Endothelial cell of umbilical vein (primary cell): ENCODE measurements at regions not wholly inside any gene's neighbourhood (a gene's known extent, or its start where the extent isn't known, plus 50 kb on each side); places are given as distances from the start of the nearest gene placed in this dataset.

ENCODE experiments used
- BruUV-seq: library from RNA; stranded (reverse); fragments of 400-500 nt; replicated peaks from 2 replicates; lab custom pipeline; 2021; lab: Mats Ljungman, UMichigan
- CTCF ChIA-PET: fragments of 300-600, 350-600 bp; sonication (Branson Sonifier 250); formaldehyde crosslinking; loops from one replicate; lab custom pipeline; 2021; ENCODE audit warnings: antibody characterized with exemption, inconsistent platforms; lab: Charles Lee
- POLR2A ChIA-PET: fragments of 300-600, 350-600 bp; sonication (Branson Sonifier 250); formaldehyde crosslinking; loops from one replicate; lab custom pipeline; 2021; ENCODE audit warnings: antibody characterized with exemption, inconsistent platforms; lab: Charles Lee
- DNase-seq: peaks from one replicate; pipeline ENCODE4 v3.0.0-alpha.2; 2011; ENCODE audit warnings: low read depth, low spot score
- FAIRE-seq: peaks from 2 replicates; lab custom pipeline; 2011; peaks lifted over from hg19 to GRCh38; lab: Jason Lieb, UNC
- H2AFZ ChIP-seq: 2 replicates; pipeline ENCODE4 v1.6.0; 2012; ENCODE audit warnings: low read depth, low read length, control low read depth, inconsistent platforms
- H3K27ac ChIP-seq: 2 replicates; pipeline ENCODE4 v1.5.1; 2011; ENCODE audit warnings: low read depth, mild to moderate bottlenecking, control low read depth, low read length, moderate library complexity; ENCODE audit not compliant: insufficient read depth
- H3K27me3 ChIP-seq, 2 experiments: 2 replicates each; pipeline versions ENCODE4 v1.6.0 to v1.6.1; 2011; ENCODE audit warnings: low read length in 2 of 2, mixed read lengths in 1 of 2; ENCODE audit not compliant: control insufficient read depth in 2 of 2, insufficient read depth in 2 of 2
- H3K36me3 ChIP-seq, 2 experiments: 2 replicates in 1 of 2; 3 replicates in 1 of 2; pipeline ENCODE4 v1.5.1; 2011; ENCODE audit warnings: low read length in 2 of 2, mild to moderate bottlenecking in 1 of 2, moderate library complexity in 1 of 2; ENCODE audit not compliant: control insufficient read depth in 2 of 2, insufficient read depth in 2 of 2; ENCODE audit errors: extremely low read depth in 1 of 2
- H3K4me1 ChIP-seq: 3 replicates; pipeline ENCODE4 v1.5.1; 2011; ENCODE audit warnings: mild to moderate bottlenecking, low read length; ENCODE audit not compliant: control insufficient read depth, insufficient read depth; ENCODE audit errors: extremely low read depth
- H3K4me2 ChIP-seq: 2 replicates; pipeline ENCODE4 v1.6.1; 2011; ENCODE audit warnings: low read length, control low read depth, mixed read lengths; ENCODE audit not compliant: insufficient read depth
- H3K4me3 ChIP-seq, 3 experiments: fragments of 200-600 bp in 1 of 3; sonication (generic), shearing (Covaris generic) in 1 of 3; replicated peaks in 1 of 3; 2 replicates each; pipeline ENCODE4 v1.5.1; 2011 to 2016; ENCODE audit warnings: control low read depth in 3 of 3, low read length in 3 of 3, mild to moderate bottlenecking in 2 of 3, inconsistent platforms in 1 of 3, low read depth in 1 of 3, moderate library complexity in 1 of 3; ENCODE audit not compliant: insufficient read depth in 1 of 3
- H3K79me2 ChIP-seq: 2 replicates; pipeline ENCODE4 v1.6.0; 2012; ENCODE audit warnings: low read length, inconsistent platforms; ENCODE audit not compliant: control insufficient read depth, insufficient read depth
- H3K9ac ChIP-seq: replicated peaks from 2 replicates; pipeline ENCODE3; 2011; ENCODE audit warnings: low read length, control low read depth; ENCODE audit not compliant: insufficient read depth; ENCODE audit errors: extremely low read depth
- H3K9me1 ChIP-seq: replicated peaks from 3 replicates; pipeline ENCODE4 v1.6.0; 2011; ENCODE audit warnings: mild to moderate bottlenecking, low read length; ENCODE audit not compliant: control insufficient read depth, insufficient read depth; ENCODE audit errors: extremely low read depth
- H3K9me3 ChIP-seq: replicated peaks from 2 replicates; pipeline ENCODE4 v1.5.1; 2012; ENCODE audit warnings: low read length, inconsistent platforms; ENCODE audit not compliant: control insufficient read depth, insufficient read depth
- H4K20me1 ChIP-seq: replicated peaks from 2 replicates; pipeline ENCODE3; 2011; ENCODE audit warnings: mild to moderate bottlenecking, low read length; ENCODE audit not compliant: control insufficient read depth, insufficient read depth; ENCODE audit errors: extremely low read depth
- EZH2 ChIP-seq: IDR thresholded peaks from 2 replicates; pipeline ENCODE4 v1.6.1; 2012; ENCODE audit warnings: borderline replicate concordance, low read depth, mild to moderate bottlenecking, moderate library complexity, low read length, inconsistent platforms; ENCODE audit not compliant: severe bottlenecking
- FOS ChIP-seq: IDR thresholded peaks from 2 replicates; pipeline ENCODE4 v1.6.1; 2011; ENCODE audit warnings: mild to moderate bottlenecking, low read length, moderate library complexity, borderline replicate concordance; ENCODE audit not compliant: insufficient read depth
- GATA2 ChIP-seq: IDR thresholded peaks from 2 replicates; pipeline ENCODE4 v1.7.0; 2011; ENCODE audit warnings: low read depth, mild to moderate bottlenecking, moderate library complexity, mixed read lengths, low read length; ENCODE audit not compliant: insufficient read length, insufficient read depth
- JUN ChIP-seq: IDR thresholded peaks from 2 replicates; pipeline ENCODE4 v1.6.1; 2011; ENCODE audit warnings: borderline replicate concordance, low read depth; ENCODE audit not compliant: insufficient read length, insufficient read depth
- MAX ChIP-seq: IDR thresholded peaks from 2 replicates; pipeline ENCODE4 v1.6.1; 2011; ENCODE audit not compliant: insufficient read depth, insufficient read length
- MYC ChIP-seq: IDR thresholded peaks from one replicate; pipeline ENCODE4 v1.6.1; 2011; ENCODE audit warnings: mild to moderate bottlenecking, low read depth, low read length
- POLR2A ChIP-seq: IDR thresholded peaks from 2 replicates; pipeline ENCODE4 v1.6.1; 2012; ENCODE audit warnings: low read depth, mild to moderate bottlenecking, control low read depth, low read length
- POLR2AphosphoS5 ChIP-seq: IDR thresholded peaks from 2 replicates; pipeline ENCODE4 v1.6.1; 2012; ENCODE audit warnings: low read depth, mild to moderate bottlenecking, control low read depth, low read length, moderate library complexity; ENCODE audit not compliant: insufficient read depth
- dilution Hi-C: fragments of 300-500 bp; cut with MboI; formaldehyde crosslinking; loops from one replicate; pipeline ENCODE4 v1.15.0; 2019; ENCODE audit warnings: low sequenced_read_pairs; ENCODE audit not compliant: extremely low pct_ligation_motif_present
- intact Hi-C: fragments of 100-400 bp; cut with micrococcal nuclease; formaldehyde crosslinking; loops from one replicate; pipeline ENCODE4 v1.10.0; 2022
- TF ChIP-seq, protein P1 (sequence below), 2 donors: IDR thresholded peaks; 1 replicate in 1 of 2; 2 replicates in 1 of 2; pipeline ENCODE4 v1.5.1; 2011; ENCODE audit warnings: low read length in 2 of 2, mild to moderate bottlenecking in 2 of 2, moderate library complexity in 2 of 2, control low read depth in 1 of 2, inconsistent platforms in 1 of 2, low read depth in 1 of 2; ENCODE audit not compliant: insufficient read depth in 1 of 2; ENCODE audit errors: extremely low read depth in 1 of 2

- FAIRE-seq (no peak), DNase-seq (no peak)
- H3K27ac ChIP-seq, result no peak overlapping the region
- no peak for TF ChIP-seq MAX
- TF ChIP-seq MYC, result no peak
- no peak for TF ChIP-seq POLR2AphosphoS5
- TF ChIP-seq GATA2, result no peak
- TF ChIP-seq, protein P1, sequence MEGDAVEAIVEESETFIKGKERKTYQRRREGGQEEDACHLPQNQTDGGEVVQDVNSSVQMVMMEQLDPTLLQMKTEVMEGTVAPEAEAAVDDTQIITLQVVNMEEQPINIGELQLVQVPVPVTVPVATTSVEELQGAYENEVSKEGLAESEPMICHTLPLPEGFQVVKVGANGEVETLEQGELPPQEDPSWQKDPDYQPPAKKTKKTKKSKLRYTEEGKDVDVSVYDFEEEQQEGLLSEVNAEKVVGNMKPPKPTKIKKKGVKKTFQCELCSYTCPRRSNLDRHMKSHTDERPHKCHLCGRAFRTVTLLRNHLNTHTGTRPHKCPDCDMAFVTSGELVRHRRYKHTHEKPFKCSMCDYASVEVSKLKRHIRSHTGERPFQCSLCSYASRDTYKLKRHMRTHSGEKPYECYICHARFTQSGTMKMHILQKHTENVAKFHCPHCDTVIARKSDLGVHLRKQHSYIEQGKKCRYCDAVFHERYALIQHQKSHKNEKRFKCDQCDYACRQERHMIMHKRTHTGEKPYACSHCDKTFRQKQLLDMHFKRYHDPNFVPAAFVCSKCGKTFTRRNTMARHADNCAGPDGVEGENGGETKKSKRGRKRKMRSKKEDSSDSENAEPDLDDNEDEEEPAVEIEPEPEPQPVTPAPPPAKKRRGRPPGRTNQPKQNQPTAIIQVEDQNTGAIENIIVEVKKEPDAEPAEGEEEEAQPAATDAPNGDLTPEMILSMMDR (IDR thresholded peaks at IDR 0.05; ENCODE audit: extremely low read depth in 1 of 2, insufficient read depth in 1 of 2, low read depth in 1 of 2, low read length in 2 of 2), result no peak
- TF ChIP-seq EZH2, result no peak
- TF ChIP-seq POLR2A, result no peak
- TF ChIP-seq JUN, result no peak
- no peak for TF ChIP-seq FOS
- no peaks in the 10 kb centered on the region for H3K4me1 ChIP-seq
- no peaks in the 10 kb centered on the region for H4K20me1 ChIP-seq
- CTCF ChIA-PET, result no interaction called here
- H3K36me3 ChIP-seq, result no peaks in the 10 kb centered on the region
- H2AFZ ChIP-seq, result no peak overlapping the region
- no peak overlapping the region for H3K9ac ChIP-seq
- no peak overlapping the region for H3K4me2 ChIP-seq
- POLR2A ChIA-PET, result no interaction called here
- H3K9me1 ChIP-seq, result no peaks in the 10 kb centered on the region
- no peaks in the 10 kb centered on the region for H3K9me3 ChIP-seq
- intact Hi-C loops (no loop called here), dilution Hi-C loops (no loop called here)
- H3K27me3 ChIP-seq, result no peaks in the 10 kb centered on the region
- no TSS peak for BruUV-seq
- H3K79me2 ChIP-seq, result no peaks in the 10 kb centered on the region
- no peak overlapping the region for H3K4me3 ChIP-seq
Measured at GRCh38 chr3:103440539-103441203, 1005.9 kb downstream of the ZPLD1 start.
